PC-9 (cell line): ENCODE measurements at regions not wholly inside any gene's neighbourhood (a gene's known extent, or its start where the extent isn't known, plus 50 kb on each side); places are given as distances from the start of the nearest gene placed in this dataset.

Experiments used
- BruUV-seq: library from RNA; stranded (reverse); fragments of 400-500 nt; replicated peaks from 2 replicates; lab custom pipeline; 2021; lab: Mats Ljungman, UMichigan
- CTCF ChIA-PET: fragments of 300-600 bp; sonication (Branson Sonifier 250); formaldehyde crosslinking; loops from one replicate; lab custom pipeline; 2022; ENCODE audit warnings: antibody characterized with exemption; lab: Charles Lee
- POLR2A ChIA-PET: fragments of 300-600 bp; sonication (Branson Sonifier 250); formaldehyde crosslinking; loops from one replicate; lab custom pipeline; 2022; ENCODE audit warnings: antibody characterized with exemption; ENCODE audit not compliant: unreplicated experiment; lab: Charles Lee
- DNase-seq, 2 experiments: peaks; one replicate each; pipeline versions ENCODE4 v3.0.0 to v3.0.0-alpha.2; 2015 to 2022; ENCODE audit warnings: mixed read lengths in 1 of 2
- H2AFZ ChIP-seq: fragments of 200-600 bp; sonication (generic); 2 replicates; pipeline ENCODE4 v1.8.1; 2017; ENCODE audit warnings: antibody characterized with exemption
- H3F3A ChIP-seq: fragments of 200-600 bp; sonication (generic); 2 replicates; pipeline ENCODE4 v1.8.1; 2017; ENCODE audit warnings: antibody characterized with exemption, mild to moderate bottlenecking, low read depth; ENCODE audit not compliant: insufficient read depth
- H3K27ac ChIP-seq: fragments of 200-600 bp; sonication (generic); 2 replicates; pipeline ENCODE4 v1.6.1; 2016; ENCODE audit warnings: mixed run types
- H3K27me3 ChIP-seq: fragments of 200-600 bp; sonication (generic); 2 replicates; pipeline ENCODE4 v1.6.1; 2016; ENCODE audit warnings: low read depth, mixed run types; ENCODE audit not compliant: insufficient read depth
- H3K36me3 ChIP-seq: fragments of 200-600 bp; sonication (generic); 2 replicates; pipeline ENCODE4 v1.6.1; 2016; ENCODE audit warnings: low read depth, mixed run types
- H3K4me1 ChIP-seq: fragments of 200-600 bp; sonication (generic); replicated peaks from 2 replicates; pipeline ENCODE4 v1.6.1; 2016; ENCODE audit warnings: mixed run types; ENCODE audit not compliant: insufficient read depth
- H3K4me2 ChIP-seq: fragments of 200-600 bp; sonication (generic); 2 replicates; pipeline ENCODE4 v1.6.1; 2017; ENCODE audit warnings: mixed run types
- H3K4me3 ChIP-seq: fragments of 200-600 bp; sonication (generic); 2 replicates; pipeline ENCODE4 v1.6.1; 2016; ENCODE audit warnings: mixed run types
- H3K79me2 ChIP-seq: fragments of 200-600 bp; sonication (generic); 2 replicates; pipeline ENCODE4 v1.6.1; 2017; ENCODE audit warnings: low read depth, mixed run types
- H3K9me2 ChIP-seq: fragments of 200-600 bp; sonication (generic); 2 replicates; pipeline ENCODE4 v1.8.1; 2017; ENCODE audit warnings: mild to moderate bottlenecking; ENCODE audit not compliant: insufficient read depth
- H3K9me3 ChIP-seq: fragments of 200-600 bp; sonication (generic); 2 replicates; pipeline ENCODE4 v1.8.1; 2016; ENCODE audit warnings: low read depth; ENCODE audit not compliant: insufficient read depth
- H4K20me1 ChIP-seq: fragments of 200-600 bp; sonication (generic); 2 replicates; pipeline ENCODE4 v1.8.1; 2017; ENCODE audit not compliant: insufficient read depth
- CTCF ChIP-seq: fragments of 200-600 bp; sonication (generic); conservative IDR thresholded peaks from 2 replicates; pipeline ENCODE4 v1.6.1; 2017; ENCODE audit warnings: mixed run types, antibody characterized with exemption, mild to moderate bottlenecking, moderate library complexity
- EZH2 ChIP-seq: fragments of 200-600 bp; sonication (generic); IDR thresholded peaks from 2 replicates; pipeline ENCODE4 v1.8.0; 2017; ENCODE audit warnings: antibody characterized with exemption, low read depth
- intact Hi-C: fragments of 100-400 bp; cut with micrococcal nuclease; formaldehyde crosslinking; loops from one replicate; pipeline ENCODE4 v1.10.0; 2022; ENCODE audit not compliant: unreplicated experiment

- no peak for TF ChIP-seq EZH2
- TF ChIP-seq CTCF = no peak
- no peaks in the 10 kb centered on the region for H3K9me3 ChIP-seq
- no peaks in the 10 kb centered on the region for H3K27me3 ChIP-seq
- CTCF ChIA-PET = no interaction called here
- no peak for DNase-seq
- POLR2A ChIA-PET = no interaction called here
- H3K4me3 ChIP-seq = no peak overlapping the region
- H3K4me2 ChIP-seq = no peak overlapping the region
- H3K79me2 ChIP-seq = no peaks in the 10 kb centered on the region
- H4K20me1 ChIP-seq = no peaks in the 10 kb centered on the region
- no peak overlapping the region for H3K27ac ChIP-seq
- intact Hi-C loops = no loop called here
- H2AFZ ChIP-seq = no peak overlapping the region
- H3K4me1 ChIP-seq = no peaks in the 10 kb centered on the region
- H3F3A ChIP-seq = no peaks in the 10 kb centered on the region
- BruUV-seq = no TSS peak
- no peaks in the 10 kb centered on the region for H3K36me3 ChIP-seq
- no peaks in the 10 kb centered on the region for H3K9me2 ChIP-seq
Observed at GRCh38 chr1:29673669-29674626, 437.6 kb downstream of the PTPRU start.

- intact Hi-C loops = no loop called here
- Histone ChIP-seq H3K9me2 (no peaks in the 10 kb centered on the region), H3K4me1 (no peaks in the 10 kb centered on the region), H3K27ac (no peak overlapping the region), H3K79me2 (no peaks in the 10 kb centered on the region), H3K36me3 (no peaks in the 10 kb centered on the region), H2AFZ (no peak overlapping the region), H4K20me1 (no peaks in the 10 kb centered on the region), H3F3A (no peaks in the 10 kb centered on the region), H3K4me3 (no peak overlapping the region), H3K4me2 (no peak overlapping the region), H3K9me3 (no peaks in the 10 kb centered on the region), H3K27me3 (no peaks in the 10 kb centered on the region)
- no peak for DNase-seq
- POLR2A ChIA-PET = no interaction called here
- CTCF ChIA-PET = no interaction called here
- no TSS peak for BruUV-seq
- no peak for TF ChIP-seq EZH2
- no peak for TF ChIP-seq CTCF
Observed at GRCh38 chr1:29673228-29673500, 436.8 kb downstream of the PTPRU start.

GRCh38 chr1:29672416-29673227 lies 436.3 kb downstream of the PTPRU start:
- no peaks in the 10 kb centered on the region for H3K9me3 ChIP-seq
- ChIA-PET CTCF (interaction anchor here (0.5 to 0.6 kb wide), 3 partner anchors 15 to 1831 kb away, joined by 3 to 5 read pairs (median 4); no protein-coding TSS in a partner anchor), POLR2A (no interaction called here)
- intact Hi-C loops = no loop called here
- no peaks in the 10 kb centered on the region for H3F3A ChIP-seq
- H3K27ac ChIP-seq = no peak overlapping the region
- BruUV-seq = no TSS peak
- no peak overlapping the region for H3K4me2 ChIP-seq
- H3K27me3 ChIP-seq = no peaks in the 10 kb centered on the region
- no peak overlapping the region for H3K4me3 ChIP-seq
- no peaks in the 10 kb centered on the region for H3K9me2 ChIP-seq
- H3K36me3 ChIP-seq = no peaks in the 10 kb centered on the region
- H2AFZ ChIP-seq = no peak overlapping the region
- TF ChIP-seq CTCF (no peak), EZH2 (no peak)
- no peaks in the 10 kb centered on the region for H3K4me1 ChIP-seq
- DNase-seq = no peak
- H3K79me2 ChIP-seq = no peaks in the 10 kb centered on the region
- H4K20me1 ChIP-seq = no peaks in the 10 kb centered on the region
